GM12873 (cell line): ENCODE measurements at regions not wholly inside any gene's neighbourhood (a gene's known extent, or its start where the extent isn't known, plus 50 kb on each side); places are given as distances from the start of the nearest gene placed in this dataset.

Source experiments
- TF ChIP-seq, protein P1 (sequence below): IDR thresholded peaks from 2 replicates; pipeline ENCODE4 v1.5.1; 2012; ENCODE audit warnings: low read depth, mild to moderate bottlenecking, moderate library complexity, low read length, control low read depth; ENCODE audit not compliant: insufficient read depth; ENCODE audit errors: missing control alignments

DNA sequence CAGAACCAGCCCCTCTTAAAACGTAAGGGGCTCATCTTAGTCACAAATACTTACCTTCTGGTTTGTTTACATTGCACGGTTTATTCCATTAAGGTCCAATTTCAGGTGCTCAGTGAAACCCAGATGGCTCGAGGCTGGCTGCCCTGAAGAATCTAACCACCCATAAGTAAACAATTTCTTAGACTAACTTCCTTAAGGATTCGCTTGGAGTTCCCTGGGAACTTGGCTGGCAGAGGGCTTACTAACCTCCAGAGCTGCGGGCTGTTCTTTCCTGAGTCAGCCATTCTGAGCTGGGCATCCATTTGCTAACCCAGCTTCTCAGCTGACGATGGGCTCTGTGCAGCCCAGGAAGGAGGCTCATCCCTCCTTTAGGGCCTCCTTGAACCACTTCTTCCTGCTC is 262.1 kb downstream of the FGF9 start:
- TF ChIP-seq, protein P1, sequence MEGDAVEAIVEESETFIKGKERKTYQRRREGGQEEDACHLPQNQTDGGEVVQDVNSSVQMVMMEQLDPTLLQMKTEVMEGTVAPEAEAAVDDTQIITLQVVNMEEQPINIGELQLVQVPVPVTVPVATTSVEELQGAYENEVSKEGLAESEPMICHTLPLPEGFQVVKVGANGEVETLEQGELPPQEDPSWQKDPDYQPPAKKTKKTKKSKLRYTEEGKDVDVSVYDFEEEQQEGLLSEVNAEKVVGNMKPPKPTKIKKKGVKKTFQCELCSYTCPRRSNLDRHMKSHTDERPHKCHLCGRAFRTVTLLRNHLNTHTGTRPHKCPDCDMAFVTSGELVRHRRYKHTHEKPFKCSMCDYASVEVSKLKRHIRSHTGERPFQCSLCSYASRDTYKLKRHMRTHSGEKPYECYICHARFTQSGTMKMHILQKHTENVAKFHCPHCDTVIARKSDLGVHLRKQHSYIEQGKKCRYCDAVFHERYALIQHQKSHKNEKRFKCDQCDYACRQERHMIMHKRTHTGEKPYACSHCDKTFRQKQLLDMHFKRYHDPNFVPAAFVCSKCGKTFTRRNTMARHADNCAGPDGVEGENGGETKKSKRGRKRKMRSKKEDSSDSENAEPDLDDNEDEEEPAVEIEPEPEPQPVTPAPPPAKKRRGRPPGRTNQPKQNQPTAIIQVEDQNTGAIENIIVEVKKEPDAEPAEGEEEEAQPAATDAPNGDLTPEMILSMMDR: no peak

DNA sequence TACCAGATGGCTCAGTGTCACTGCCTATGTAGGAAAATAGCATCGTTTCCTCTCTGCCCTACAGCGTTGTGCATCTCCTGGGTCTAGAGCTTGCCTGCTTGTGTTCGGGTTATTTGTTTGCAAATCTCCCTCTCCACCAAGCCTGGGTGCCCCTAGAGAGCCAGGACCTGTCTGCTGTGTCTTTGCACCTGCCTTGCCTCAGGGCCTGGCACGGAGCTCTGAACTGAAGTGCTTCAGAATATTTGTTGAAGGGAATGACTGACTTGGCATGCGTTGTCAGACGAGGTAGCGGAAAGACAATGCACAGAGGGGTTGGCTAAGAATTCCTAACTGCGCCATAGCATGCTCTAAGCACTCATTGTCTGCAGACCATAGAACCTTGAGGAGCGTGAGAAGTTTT is 263.4 kb downstream of the FGF9 start:
- TF ChIP-seq, protein P1: no peak

DNA sequence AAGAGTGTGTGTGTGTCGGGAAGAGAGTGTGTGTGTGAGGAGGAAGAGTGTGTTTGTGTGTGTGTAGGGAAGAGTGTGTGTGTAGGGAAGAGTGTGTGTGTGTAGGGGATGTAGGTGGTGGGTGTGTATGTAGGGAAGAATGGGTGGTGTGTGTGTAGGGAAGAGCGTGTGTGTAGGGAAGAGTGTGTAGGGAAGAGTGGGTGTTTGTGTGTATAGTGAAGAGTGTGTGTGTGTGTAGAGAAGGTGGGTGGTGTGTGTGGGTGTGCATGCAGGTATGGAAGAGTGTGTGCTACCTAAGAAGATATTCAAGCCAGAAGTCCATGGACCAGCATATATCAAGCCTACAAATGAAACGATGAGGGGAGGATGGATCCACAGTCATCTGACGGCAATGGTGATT is 265.8 kb downstream of the FGF9 start:
- TF ChIP-seq, protein P1: no peak

DNA sequence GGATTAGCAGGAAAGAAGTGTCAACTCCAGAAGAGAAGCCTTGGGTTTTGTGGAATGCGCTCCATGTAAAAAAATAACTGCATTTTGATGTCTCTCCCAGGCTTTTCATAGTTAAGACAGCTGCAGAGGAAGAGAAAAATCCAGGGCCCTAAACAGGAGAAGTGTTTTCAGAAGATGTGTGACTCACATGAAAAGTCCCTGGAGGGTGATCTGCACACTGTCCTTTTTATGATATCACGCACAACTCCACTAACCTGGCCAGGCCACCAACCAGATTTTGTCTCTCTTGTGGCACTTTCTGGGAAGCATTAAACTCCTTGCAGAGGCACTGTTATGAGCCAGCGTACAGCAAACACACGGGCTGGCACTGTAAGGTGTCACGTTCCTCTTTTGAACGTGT is 267.3 kb downstream of the FGF9 start:
- TF ChIP-seq, protein P1: no peak

DNA sequence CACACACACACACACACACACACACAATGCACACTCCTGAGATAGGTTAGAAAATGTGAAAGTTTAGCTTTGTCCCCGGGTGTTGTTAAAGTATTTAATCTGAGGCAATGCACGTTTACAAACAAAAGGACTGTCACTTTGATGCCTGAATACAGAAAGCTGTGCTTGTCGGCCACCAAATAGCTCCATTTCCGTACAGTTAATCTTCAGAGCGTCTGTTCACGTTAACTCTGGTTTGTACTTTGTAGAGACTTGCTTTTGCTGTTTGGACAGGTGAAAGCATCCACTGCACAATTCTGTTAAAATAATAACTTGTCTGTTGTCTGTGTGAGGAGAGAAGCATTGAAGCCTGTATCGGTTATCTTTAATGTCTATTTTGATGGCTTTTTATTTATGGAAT is 267.8 kb downstream of the FGF9 start:
- TF ChIP-seq, protein P1: no peak

DNA sequence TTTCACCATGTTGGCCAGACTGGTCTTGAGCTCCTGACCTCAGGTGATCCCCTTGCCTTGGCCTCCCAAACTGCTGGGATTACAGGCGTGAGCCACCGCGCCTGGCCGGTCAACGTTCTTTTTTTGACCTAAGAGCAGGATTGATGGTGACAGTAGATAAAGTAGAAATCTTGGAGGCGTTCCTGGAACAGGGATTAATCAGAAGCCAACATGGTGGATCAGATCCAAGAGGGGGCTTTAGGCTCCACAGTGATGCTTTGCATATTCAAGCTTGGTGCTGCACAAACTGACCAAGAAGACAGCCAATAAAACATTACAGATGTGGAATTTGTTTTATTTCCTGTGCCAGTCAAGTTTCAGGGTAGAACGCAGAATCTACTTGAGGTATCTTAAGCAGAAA is 271.2 kb downstream of the FGF9 start:
- TF ChIP-seq, protein P1: no peak

DNA sequence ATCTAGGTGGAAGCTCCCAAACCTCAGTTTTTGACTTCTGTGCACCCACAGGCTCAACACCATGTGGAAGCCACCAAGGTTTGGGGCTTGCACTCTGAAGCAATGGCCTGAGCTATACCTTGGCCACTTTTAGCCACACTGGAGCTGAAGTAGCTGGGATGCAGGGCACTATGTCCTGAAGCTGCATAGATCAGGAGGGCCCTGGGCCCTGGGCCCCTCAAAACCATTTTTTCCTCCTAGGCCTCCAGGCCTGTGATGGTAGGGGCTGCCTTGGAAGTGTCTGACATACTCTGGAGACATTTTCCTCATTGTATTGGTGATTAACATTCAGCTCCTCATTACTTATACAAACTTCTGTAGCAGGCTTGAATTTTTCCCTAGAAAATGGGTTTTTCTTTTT is 273.7 kb downstream of the FGF9 start:
- TF ChIP-seq, protein P1: no peak
